ENCODE measurements at regions not wholly inside any gene's neighbourhood (a gene's known extent, or its start where the extent isn't known, plus 50 kb on each side); places are given as distances from the start of the nearest gene placed in this dataset.

DNA sequence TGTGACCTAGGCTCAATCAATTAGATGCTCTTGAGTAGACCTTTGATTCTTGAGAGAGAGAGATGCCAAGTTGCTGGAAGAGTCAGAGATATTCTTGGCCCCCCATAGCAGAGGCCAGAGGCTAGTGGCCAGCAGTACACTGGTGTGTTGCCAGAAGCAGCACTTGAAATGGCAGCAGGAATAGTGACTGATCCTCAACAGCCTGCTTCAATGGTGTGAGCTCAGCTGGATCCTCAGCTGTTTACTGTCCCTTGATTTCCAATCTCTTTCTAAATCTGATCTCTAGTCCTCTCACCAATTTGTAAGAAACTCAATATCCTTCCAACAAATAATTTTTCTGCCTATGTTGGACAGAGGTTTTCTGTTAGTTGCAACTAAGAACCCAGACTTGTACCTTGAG lies 170.3 kb upstream of the CCDC54 start:
- no peak overlapping the region for H3K27ac ChIP-seq (ENCODE audit: low read length)
- no peaks in the 10 kb centered on the region for H3K27me3 ChIP-seq (ENCODE audit: low read depth, low read length)
- H3K36me3 ChIP-seq (ENCODE audit: control insufficient read depth in 1 of 2, insufficient read depth in 2 of 2, low read length in 2 of 2): no peaks in the 10 kb centered on the region
- no peaks in the 10 kb centered on the region for H3K9me3 ChIP-seq (ENCODE audit: control insufficient read depth in 1 of 2, low read length in 2 of 2)
- no peak overlapping the region for H3K4me3 ChIP-seq (ENCODE audit: low read depth in 1 of 2, low read length in 2 of 2)
- peaks cover 0 to 17% of the 10 kb centered on the region in 2 donors for H3K4me1 ChIP-seq (ENCODE audit: control insufficient read depth in 1 of 2, insufficient read depth in 2 of 2, low read length in 2 of 2)

DNA sequence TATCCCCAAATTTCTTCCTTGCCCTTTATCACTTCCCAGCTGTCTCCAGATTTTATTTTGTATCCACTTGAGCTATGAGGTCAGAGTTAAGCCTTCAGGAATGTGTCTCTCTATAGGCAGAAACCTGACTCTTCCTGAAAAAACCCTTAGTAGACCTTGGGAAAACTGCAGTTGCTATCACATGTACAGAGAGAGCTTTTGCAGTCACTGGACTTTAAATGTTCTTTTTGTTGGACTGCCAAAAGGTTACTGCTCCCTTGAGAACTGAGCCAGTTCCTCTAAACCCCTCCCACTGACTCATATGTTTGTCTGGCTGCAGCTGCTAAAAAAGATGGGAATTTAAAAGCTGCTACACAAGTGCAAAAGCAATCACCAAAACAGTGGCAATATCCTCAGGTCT lies 169.1 kb upstream of the CCDC54 start:
- Histone ChIP-seq H3K4me1 (ENCODE audit: control insufficient read depth in 1 of 2, insufficient read depth in 2 of 2, low read length in 2 of 2) (peaks cover 0 to 17% of the 10 kb centered on the region in 2 donors), H3K4me3 (ENCODE audit: low read depth in 1 of 2, low read length in 2 of 2) (no peak overlapping the region)

DNA sequence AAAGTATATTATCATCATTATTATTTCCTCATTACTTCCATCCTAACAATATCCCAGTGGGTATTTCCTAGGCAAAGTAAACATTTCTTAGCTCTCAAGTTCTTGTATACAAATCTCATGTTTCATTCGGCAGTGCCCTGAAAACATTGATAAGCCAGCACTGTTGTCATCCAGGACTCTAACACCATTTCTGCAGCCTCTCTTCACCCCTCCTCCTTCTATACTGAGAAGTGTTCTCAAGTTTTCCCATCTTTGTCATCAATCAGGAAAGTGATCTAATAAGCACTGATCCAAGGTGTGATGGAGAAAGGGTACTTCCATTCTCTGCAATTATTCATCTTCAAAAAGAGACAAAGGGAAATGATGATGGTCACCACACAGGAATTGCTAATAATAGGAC lies 168.4 kb upstream of the CCDC54 start:
- Histone ChIP-seq H3K27ac (ENCODE audit: low read length) (no peak overlapping the region), H3K4me3 (ENCODE audit: low read depth in 1 of 2, low read length in 2 of 2) (no peak overlapping the region), H3K4me1 (ENCODE audit: control insufficient read depth in 1 of 2, insufficient read depth in 2 of 2, low read length in 2 of 2) (peaks cover 0 to 17% of the 10 kb centered on the region in 2 donors), H3K9me3 (ENCODE audit: control insufficient read depth in 1 of 2, low read length in 2 of 2) (no peaks in the 10 kb centered on the region), H3K27me3 (ENCODE audit: low read depth, low read length) (no peaks in the 10 kb centered on the region), H3K36me3 (ENCODE audit: control insufficient read depth in 1 of 2, insufficient read depth in 2 of 2, low read length in 2 of 2) (no peaks in the 10 kb centered on the region)

More for the DNA sequence above, 169.1 kb upstream of the CCDC54 start:
- H3K27ac ChIP-seq (ENCODE audit: low read length): peak overlapping the region; percentile 41
- H3K36me3 ChIP-seq (ENCODE audit: control insufficient read depth in 1 of 2, insufficient read depth in 2 of 2, low read length in 2 of 2): no peaks in the 10 kb centered on the region
- H3K9me3 ChIP-seq (ENCODE audit: control insufficient read depth in 1 of 2, low read length in 2 of 2): no peaks in the 10 kb centered on the region
- no peaks in the 10 kb centered on the region for H3K27me3 ChIP-seq (ENCODE audit: low read depth, low read length)

DNA sequence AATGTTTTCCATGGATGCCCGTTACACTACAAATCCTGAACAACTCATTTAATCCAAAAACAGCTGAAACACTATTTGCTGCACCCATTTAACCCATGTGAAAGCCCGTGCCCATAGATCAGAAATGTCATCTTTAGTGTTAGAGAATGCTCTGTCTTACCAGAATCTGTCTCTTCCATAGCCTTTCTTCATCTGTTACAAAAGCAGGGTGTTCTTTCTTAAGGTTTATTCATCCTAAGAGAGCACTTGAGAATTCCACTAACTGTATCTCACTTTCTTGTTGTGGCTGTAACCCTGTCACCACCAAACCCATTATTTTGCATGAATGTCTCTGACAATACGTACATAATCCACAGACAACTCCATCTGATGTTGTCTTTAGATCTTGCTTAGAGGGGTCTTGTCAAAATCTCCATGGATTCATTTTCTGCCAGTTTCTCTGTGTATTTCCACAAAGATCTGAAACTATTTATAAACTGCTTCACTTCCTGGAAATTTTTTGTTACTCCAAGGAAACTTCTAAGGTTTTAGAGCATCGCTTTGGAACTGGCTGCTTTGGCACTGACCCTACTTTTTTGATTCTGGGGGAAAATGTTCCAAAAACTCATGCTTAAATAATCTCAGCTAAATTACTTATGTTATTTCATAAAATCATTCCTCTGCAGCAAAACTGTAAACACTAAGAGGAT lies 167.8 kb upstream of the CCDC54 start:
- peaks cover 0 to 17% of the 10 kb centered on the region in 2 donors for H3K4me1 ChIP-seq (ENCODE audit: control insufficient read depth in 1 of 2, insufficient read depth in 2 of 2, low read length in 2 of 2)

GRCh38 chr3:107211608-107212007 lies 165.6 kb upstream of the CCDC54 start:
- H3K4me1 ChIP-seq (ENCODE audit: control insufficient read depth in 1 of 2, insufficient read depth in 2 of 2, low read length in 2 of 2): peaks cover 0 to 17% of the 10 kb centered on the region in 2 donors
- H3K36me3 ChIP-seq (ENCODE audit: control insufficient read depth in 1 of 2, insufficient read depth in 2 of 2, low read length in 2 of 2): no peaks in the 10 kb centered on the region
- H3K4me3 ChIP-seq (ENCODE audit: low read depth in 1 of 2, low read length in 2 of 2): no peak overlapping the region
- H3K9me3 ChIP-seq (ENCODE audit: control insufficient read depth in 1 of 2, low read length in 2 of 2): peaks cover 0 to 3% of the 10 kb centered on the region in 2 donors
- H3K27ac ChIP-seq (ENCODE audit: low read length): no peak overlapping the region
- H3K27me3 ChIP-seq (ENCODE audit: low read depth, low read length): no peaks in the 10 kb centered on the region

More for the DNA sequence above, 167.8 kb upstream of the CCDC54 start:
- no peak overlapping the region for H3K4me3 ChIP-seq (ENCODE audit: low read depth in 1 of 2, low read length in 2 of 2)
- no peaks in the 10 kb centered on the region for H3K27me3 ChIP-seq (ENCODE audit: low read depth, low read length)
- no peaks in the 10 kb centered on the region for H3K36me3 ChIP-seq (ENCODE audit: control insufficient read depth in 1 of 2, insufficient read depth in 2 of 2, low read length in 2 of 2)
- no peak overlapping the region for H3K27ac ChIP-seq (ENCODE audit: low read length)
- no peaks in the 10 kb centered on the region for H3K9me3 ChIP-seq (ENCODE audit: control insufficient read depth in 1 of 2, low read length in 2 of 2)

- H3K27me3 ChIP-seq (ENCODE audit: low read depth, low read length): no peaks in the 10 kb centered on the region
- no peak overlapping the region for H3K27ac ChIP-seq (ENCODE audit: low read length)
- H3K9me3 ChIP-seq (ENCODE audit: control insufficient read depth in 1 of 2, low read length in 2 of 2): peaks cover 0 to 3% of the 10 kb centered on the region in 2 donors
- no peak overlapping the region for H3K4me3 ChIP-seq (ENCODE audit: low read depth in 1 of 2, low read length in 2 of 2)
- no peaks in the 10 kb centered on the region for H3K36me3 ChIP-seq (ENCODE audit: control insufficient read depth in 1 of 2, insufficient read depth in 2 of 2, low read length in 2 of 2)
- H3K4me1 ChIP-seq (ENCODE audit: control insufficient read depth in 1 of 2, insufficient read depth in 2 of 2, low read length in 2 of 2): peaks cover 0 to 16% of the 10 kb centered on the region in 2 donors
Measured at GRCh38 chr3:107212618-107213017, 164.6 kb upstream of the CCDC54 start.

GRCh38 chr3:107213044-107213669 lies 164.1 kb upstream of the CCDC54 start:
- no peaks in the 10 kb centered on the region for H3K27me3 ChIP-seq (ENCODE audit: low read depth, low read length)
- peaks cover 0 to 10% of the 10 kb centered on the region in 2 donors for H3K4me1 ChIP-seq (ENCODE audit: control insufficient read depth in 1 of 2, insufficient read depth in 2 of 2, low read length in 2 of 2)
- no peak overlapping the region for H3K27ac ChIP-seq (ENCODE audit: low read length)

GRCh38 chr3:107216229-107216628 lies 161.0 kb upstream of the CCDC54 start:
- Histone ChIP-seq H3K4me3 (ENCODE audit: low read depth in 1 of 2, low read length in 2 of 2) (no peak overlapping the region), H3K27ac (ENCODE audit: low read length) (no peak overlapping the region), H3K36me3 (ENCODE audit: control insufficient read depth in 1 of 2, insufficient read depth in 2 of 2, low read length in 2 of 2) (no peaks in the 10 kb centered on the region), H3K4me1 (ENCODE audit: control insufficient read depth in 1 of 2, insufficient read depth in 2 of 2, low read length in 2 of 2) (no peaks in the 10 kb centered on the region), H3K27me3 (ENCODE audit: low read depth, low read length) (no peaks in the 10 kb centered on the region), H3K9me3 (ENCODE audit: control insufficient read depth in 1 of 2, low read length in 2 of 2) (peaks cover 0 to 3% of the 10 kb centered on the region in 2 donors)

More at GRCh38 chr3:107213044-107213669, 164.1 kb upstream of the CCDC54 start:
- Histone ChIP-seq H3K36me3 (ENCODE audit: control insufficient read depth in 1 of 2, insufficient read depth in 2 of 2, low read length in 2 of 2) (no peaks in the 10 kb centered on the region), H3K9me3 (ENCODE audit: control insufficient read depth in 1 of 2, low read length in 2 of 2) (peaks cover 0 to 3% of the 10 kb centered on the region in 2 donors), H3K4me3 (ENCODE audit: low read depth in 1 of 2, low read length in 2 of 2) (no peak overlapping the region)

- Histone ChIP-seq H3K27me3 (ENCODE audit: low read depth, low read length) (no peaks in the 10 kb centered on the region), H3K4me3 (ENCODE audit: low read depth in 1 of 2, low read length in 2 of 2) (no peak overlapping the region), H3K27ac (ENCODE audit: low read length) (no peak overlapping the region), H3K4me1 (ENCODE audit: control insufficient read depth in 1 of 2, insufficient read depth in 2 of 2, low read length in 2 of 2) (no peaks in the 10 kb centered on the region), H3K36me3 (ENCODE audit: control insufficient read depth in 1 of 2, insufficient read depth in 2 of 2, low read length in 2 of 2) (no peaks in the 10 kb centered on the region), H3K9me3 (ENCODE audit: control insufficient read depth in 1 of 2, low read length in 2 of 2) (peaks cover 0 to 3% of the 10 kb centered on the region in 2 donors)
Measured at GRCh38 chr3:107216711-107217110, 160.5 kb upstream of the CCDC54 start.

GRCh38 chr3:107217172-107217571 lies 160.1 kb upstream of the CCDC54 start:
- Histone ChIP-seq H3K9me3 (ENCODE audit: control insufficient read depth in 1 of 2, low read length in 2 of 2) (peaks cover 0 to 3% of the 10 kb centered on the region in 2 donors), H3K36me3 (ENCODE audit: control insufficient read depth in 1 of 2, insufficient read depth in 2 of 2, low read length in 2 of 2) (no peaks in the 10 kb centered on the region), H3K4me3 (ENCODE audit: low read depth in 1 of 2, low read length in 2 of 2) (no peak overlapping the region), H3K4me1 (ENCODE audit: control insufficient read depth in 1 of 2, insufficient read depth in 2 of 2, low read length in 2 of 2) (no peaks in the 10 kb centered on the region), H3K27ac (ENCODE audit: low read length) (no peak overlapping the region), H3K27me3 (ENCODE audit: low read depth, low read length) (no peaks in the 10 kb centered on the region)

DNA sequence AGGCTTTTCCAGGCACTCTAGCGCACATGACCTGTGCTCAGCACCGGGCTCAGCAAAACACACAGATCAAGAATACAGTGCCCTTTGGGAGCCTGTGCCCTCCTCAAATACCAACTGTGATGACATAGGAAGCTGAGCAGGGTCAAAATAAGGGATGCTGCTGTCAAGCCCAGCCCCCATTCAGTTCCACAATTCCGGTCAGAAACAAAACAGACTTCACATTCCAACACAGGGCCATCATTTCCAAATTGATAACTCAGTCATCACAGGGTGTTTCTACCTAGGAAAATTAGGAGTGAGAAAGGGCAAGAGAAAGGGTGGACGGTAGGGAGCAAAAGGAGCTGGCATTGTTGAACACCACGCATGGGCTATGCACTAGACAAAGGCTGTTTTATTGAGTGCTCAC lies 158.4 kb upstream of the CCDC54 start:
- Histone ChIP-seq H3K4me3 (ENCODE audit: low read depth in 1 of 2, low read length in 2 of 2) (no peak overlapping the region), H3K4me1 (ENCODE audit: control insufficient read depth in 1 of 2, insufficient read depth in 2 of 2, low read length in 2 of 2) (no peaks in the 10 kb centered on the region), H3K27me3 (ENCODE audit: low read depth, low read length) (no peaks in the 10 kb centered on the region), H3K36me3 (ENCODE audit: control insufficient read depth in 1 of 2, insufficient read depth in 2 of 2, low read length in 2 of 2) (no peaks in the 10 kb centered on the region), H3K9me3 (ENCODE audit: control insufficient read depth in 1 of 2, low read length in 2 of 2) (peaks cover 0 to 3% of the 10 kb centered on the region in 2 donors), H3K27ac (ENCODE audit: low read length) (no peak overlapping the region)
